ENCODE measurements at regions not wholly inside any gene's neighbourhood (a gene's known extent, or its start where the extent isn't known, plus 50 kb on each side); places are given as distances from the start of the nearest gene placed in this dataset.
A peak's percentile ranks its signal among the peaks of the same experiment; 100 is the strongest.
"Not testable (repeated sequence)": the region's sequence is repeated elsewhere in the genome, so short reads cannot be mapped to it uniquely, and the experiment has no call there.

DNA sequence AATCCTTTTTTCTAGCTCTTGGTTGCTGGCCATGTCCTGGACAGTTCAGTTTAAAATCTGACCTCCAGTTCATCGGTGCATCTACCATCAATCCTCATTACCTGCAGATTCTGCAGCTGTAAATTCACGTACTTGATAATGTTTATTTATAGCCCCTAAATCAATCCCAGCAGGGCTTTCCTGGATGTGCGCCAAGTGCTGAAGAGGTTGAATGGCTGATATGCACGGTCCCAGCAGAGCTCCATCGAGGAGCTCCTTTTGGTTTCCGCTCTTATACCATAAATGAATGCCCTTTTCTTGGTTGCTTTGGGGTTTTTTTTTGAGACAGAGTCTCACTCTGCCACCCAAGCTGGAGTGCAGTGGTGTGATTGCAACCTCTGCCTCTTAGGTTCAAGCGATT, 91.2 kb upstream of the CCZ1B start:
- H3K36me3 ChIP-seq: no peaks in the 10 kb centered on the region
- TF ChIP-seq, protein P1, sequence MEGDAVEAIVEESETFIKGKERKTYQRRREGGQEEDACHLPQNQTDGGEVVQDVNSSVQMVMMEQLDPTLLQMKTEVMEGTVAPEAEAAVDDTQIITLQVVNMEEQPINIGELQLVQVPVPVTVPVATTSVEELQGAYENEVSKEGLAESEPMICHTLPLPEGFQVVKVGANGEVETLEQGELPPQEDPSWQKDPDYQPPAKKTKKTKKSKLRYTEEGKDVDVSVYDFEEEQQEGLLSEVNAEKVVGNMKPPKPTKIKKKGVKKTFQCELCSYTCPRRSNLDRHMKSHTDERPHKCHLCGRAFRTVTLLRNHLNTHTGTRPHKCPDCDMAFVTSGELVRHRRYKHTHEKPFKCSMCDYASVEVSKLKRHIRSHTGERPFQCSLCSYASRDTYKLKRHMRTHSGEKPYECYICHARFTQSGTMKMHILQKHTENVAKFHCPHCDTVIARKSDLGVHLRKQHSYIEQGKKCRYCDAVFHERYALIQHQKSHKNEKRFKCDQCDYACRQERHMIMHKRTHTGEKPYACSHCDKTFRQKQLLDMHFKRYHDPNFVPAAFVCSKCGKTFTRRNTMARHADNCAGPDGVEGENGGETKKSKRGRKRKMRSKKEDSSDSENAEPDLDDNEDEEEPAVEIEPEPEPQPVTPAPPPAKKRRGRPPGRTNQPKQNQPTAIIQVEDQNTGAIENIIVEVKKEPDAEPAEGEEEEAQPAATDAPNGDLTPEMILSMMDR (IDR thresholded peaks at IDR 0.05): no peak
- no peak overlapping the region for H3K4me3 ChIP-seq
- no peaks in the 10 kb centered on the region for H3K4me1 ChIP-seq
- DNase-seq: no peak
- no peaks in the 10 kb centered on the region for H3K9me3 ChIP-seq
- no peak overlapping the region for H3K9ac ChIP-seq (ENCODE audit: low read depth in 2 of 2, low read length in 2 of 2)
- no peak overlapping the region for H3K27ac ChIP-seq
- H3K27me3 ChIP-seq: no peaks in the 10 kb centered on the region
- intact Hi-C loops (cut with DNase I): no loop called here

DNA sequence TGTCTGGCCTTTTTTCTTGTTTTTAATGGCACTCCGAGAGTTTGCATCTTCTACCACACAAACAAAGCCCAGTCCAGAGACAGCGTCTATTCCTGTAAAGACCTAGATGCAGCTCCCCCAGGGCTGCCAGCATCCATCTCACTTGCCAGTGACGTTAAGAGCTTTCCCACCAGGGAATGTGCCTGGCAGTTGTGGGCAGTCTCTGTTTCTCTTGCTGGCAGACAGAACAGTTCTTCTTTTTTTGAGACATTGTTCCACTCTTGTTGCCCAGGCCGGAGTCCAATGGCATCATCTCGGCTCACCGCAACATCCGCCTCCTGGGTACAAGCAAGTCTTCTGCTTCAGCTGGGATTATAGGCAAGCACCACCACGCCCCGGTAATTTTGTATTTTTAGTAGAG, 93.1 kb upstream of the CCZ1B start:
- H3K27me3 ChIP-seq; H3K4me1 ChIP-seq; H3K27ac ChIP-seq; intact Hi-C loops (cut with DNase I); H3K4me3 ChIP-seq; H3K9me3 ChIP-seq; H3K36me3 ChIP-seq; H3K9ac ChIP-seq (ENCODE audit: low read depth in 2 of 2, low read length in 2 of 2); DNase-seq: not testable (repeated sequence)

DNA sequence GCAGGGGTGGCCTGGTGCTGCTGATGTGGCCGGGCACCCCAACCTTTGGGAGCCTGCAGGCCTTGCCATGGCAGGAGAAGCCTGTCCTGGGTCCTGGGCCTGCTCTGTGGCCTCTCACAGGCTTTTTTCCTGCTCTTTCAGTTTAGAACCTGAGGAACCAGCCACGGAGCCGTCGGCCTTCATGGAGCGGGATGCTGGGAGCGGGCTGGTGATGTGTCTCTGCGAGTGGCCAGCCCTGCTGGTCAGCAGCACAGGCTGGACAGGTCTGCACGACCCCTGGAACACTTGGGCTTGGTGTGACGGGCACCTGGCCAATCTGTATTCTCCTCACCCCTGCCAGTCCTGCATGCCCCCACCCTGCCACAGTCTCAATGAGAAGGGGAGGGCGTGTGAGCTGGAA, 98.4 kb upstream of the CCZ1B start:
- DNase-seq; H3K9ac ChIP-seq (ENCODE audit: low read depth in 2 of 2, low read length in 2 of 2); H3K9me3 ChIP-seq; H3K4me1 ChIP-seq; intact Hi-C loops (cut with DNase I); H3K27ac ChIP-seq; H3K27me3 ChIP-seq; H3K4me3 ChIP-seq; H3K36me3 ChIP-seq: not testable (repeated sequence)

DNA sequence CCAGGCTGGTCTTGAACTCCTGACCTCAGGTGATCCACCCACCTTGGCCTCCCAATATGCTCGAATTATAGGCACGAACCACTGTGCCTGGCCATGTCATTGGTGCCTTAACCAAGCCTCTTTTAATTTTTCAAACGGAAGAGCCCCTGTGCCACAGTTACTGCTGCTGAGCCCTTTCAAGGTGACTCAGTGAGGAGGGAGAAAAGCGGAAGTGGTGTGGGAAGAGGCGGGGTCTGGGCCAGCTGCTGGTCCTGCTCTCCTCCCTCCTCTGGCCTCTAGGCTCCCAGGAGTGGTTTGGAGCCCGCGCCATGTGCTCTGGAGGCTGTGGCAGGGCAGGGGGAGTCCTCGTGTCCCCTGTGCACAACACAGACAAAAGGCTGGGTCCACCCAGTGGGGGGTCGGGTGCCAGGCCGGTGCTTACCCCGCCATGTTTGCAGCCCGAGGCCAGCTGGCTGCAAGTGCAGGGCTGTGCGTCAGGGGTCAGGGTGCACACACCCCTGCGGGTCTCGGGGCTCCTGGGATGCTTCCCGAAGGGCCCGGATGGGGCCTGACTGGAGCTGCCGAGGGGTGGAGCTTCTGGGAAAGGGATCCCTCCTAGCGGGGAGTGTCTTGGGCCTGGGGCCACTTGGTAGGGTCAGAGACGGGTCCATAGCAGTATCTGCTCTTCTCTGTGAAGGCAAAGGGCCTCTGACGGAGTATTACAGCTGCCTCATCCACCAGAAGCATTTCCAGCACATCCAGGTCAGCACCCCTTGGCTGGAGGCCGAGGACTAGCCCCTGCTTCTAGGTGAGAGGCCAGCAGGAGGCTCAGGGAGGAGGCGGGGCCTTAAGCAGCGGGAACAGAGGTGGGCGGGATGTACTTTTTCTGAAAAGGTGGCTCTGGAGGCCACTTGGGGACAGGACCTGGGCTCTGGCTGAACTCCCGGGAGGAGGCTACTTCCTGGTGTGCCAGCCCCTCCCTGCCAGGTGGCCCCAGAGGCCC, 100.4 kb upstream of the CCZ1B start:
- H3K4me3 ChIP-seq; intact Hi-C loops (cut with DNase I); H3K27ac ChIP-seq; H3K9ac ChIP-seq (ENCODE audit: low read depth in 2 of 2, low read length in 2 of 2); H3K36me3 ChIP-seq; H3K9me3 ChIP-seq; H3K4me1 ChIP-seq; H3K27me3 ChIP-seq: not testable (repeated sequence)
- DNase-seq: peak; percentile 76

DNA sequence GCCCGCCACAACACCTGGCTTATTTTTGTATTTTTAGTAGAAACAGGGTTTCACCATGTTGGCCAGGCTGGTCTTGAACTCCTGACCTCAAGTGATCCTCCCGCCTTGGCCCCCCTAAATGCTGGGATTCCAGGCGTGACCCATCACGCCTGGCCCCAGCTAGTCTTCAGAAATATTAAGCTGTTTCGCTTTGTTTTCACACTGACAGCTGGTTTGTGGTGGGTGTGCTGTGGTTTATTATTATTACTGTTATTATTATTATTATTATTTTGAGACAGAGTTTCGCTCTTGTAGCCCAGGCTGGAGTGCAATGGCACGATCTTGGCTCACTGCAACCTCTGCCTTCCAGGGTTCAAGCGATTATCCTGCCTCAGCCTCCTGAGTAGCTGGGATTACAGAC, 101.6 kb upstream of the CCZ1B start:
- DNase-seq; H3K4me1 ChIP-seq; H3K27me3 ChIP-seq; H3K4me3 ChIP-seq; H3K27ac ChIP-seq; H3K9ac ChIP-seq (ENCODE audit: low read depth in 2 of 2, low read length in 2 of 2); H3K9me3 ChIP-seq; H3K36me3 ChIP-seq; intact Hi-C loops (cut with DNase I): not testable (repeated sequence)

- H3K4me1 ChIP-seq; H3K27me3 ChIP-seq; H3K36me3 ChIP-seq; DNase-seq; H3K9ac ChIP-seq (ENCODE audit: low read depth in 2 of 2, low read length in 2 of 2); H3K27ac ChIP-seq; intact Hi-C loops (cut with DNase I); H3K9me3 ChIP-seq; H3K4me3 ChIP-seq: not testable (repeated sequence)
Observed at GRCh38 chr7:6929588-6929987, 103.5 kb upstream of the CCZ1B start.

DNA sequence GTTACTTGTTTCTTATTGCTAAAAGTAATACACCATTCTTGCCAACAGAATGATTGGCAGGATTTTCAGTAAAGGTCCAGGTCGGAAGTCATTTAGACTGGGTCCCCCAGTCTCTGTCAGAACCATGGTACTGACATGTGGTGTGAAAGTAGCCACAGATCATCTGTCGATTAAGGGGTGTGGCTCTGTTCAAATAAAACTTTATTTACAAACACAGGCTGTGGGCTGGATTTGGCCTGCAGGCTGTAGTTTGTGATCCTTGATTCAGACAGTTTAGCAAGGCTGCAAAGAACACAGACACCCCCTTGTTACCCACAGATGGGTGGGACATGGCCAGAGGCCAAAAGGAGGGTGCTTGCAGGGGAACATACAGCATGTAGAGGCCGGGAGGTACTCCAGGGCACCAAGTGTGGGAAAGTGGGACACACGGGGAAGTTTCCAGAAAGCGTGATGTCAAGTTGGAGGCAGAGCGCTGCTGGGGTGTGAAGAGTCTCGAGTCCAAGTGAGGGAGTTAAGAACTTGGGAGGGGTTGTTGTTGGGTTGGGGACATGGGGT, 104.1 kb upstream of the CCZ1B start:
- H3K4me3 ChIP-seq; H3K36me3 ChIP-seq; intact Hi-C loops (cut with DNase I); H3K27ac ChIP-seq; H3K4me1 ChIP-seq; H3K9ac ChIP-seq (ENCODE audit: low read depth in 2 of 2, low read length in 2 of 2); H3K27me3 ChIP-seq; H3K9me3 ChIP-seq: not testable (repeated sequence)
- peak; percentile 36 for DNase-seq

- H3K4me1 ChIP-seq; H3K9me3 ChIP-seq; H3K36me3 ChIP-seq; H3K9ac ChIP-seq (ENCODE audit: low read depth in 2 of 2, low read length in 2 of 2); intact Hi-C loops (cut with DNase I); H3K27ac ChIP-seq; H3K27me3 ChIP-seq; H3K4me3 ChIP-seq: not testable (repeated sequence)
- peak; percentile 59 for DNase-seq
- TF ChIP-seq, protein P1 (IDR thresholded peaks at IDR 0.05): peak; percentile 23
Observed at GRCh38 chr7:6930787-6931186, 104.7 kb upstream of the CCZ1B start.

GRCh38 chr7:6931456-6931855, 105.4 kb upstream of the CCZ1B start:
- H3K27me3 ChIP-seq; H3K9ac ChIP-seq (ENCODE audit: low read depth in 2 of 2, low read length in 2 of 2); H3K4me3 ChIP-seq; H3K27ac ChIP-seq; intact Hi-C loops (cut with DNase I); H3K9me3 ChIP-seq; DNase-seq; H3K4me1 ChIP-seq; H3K36me3 ChIP-seq: not testable (repeated sequence)

DNA sequence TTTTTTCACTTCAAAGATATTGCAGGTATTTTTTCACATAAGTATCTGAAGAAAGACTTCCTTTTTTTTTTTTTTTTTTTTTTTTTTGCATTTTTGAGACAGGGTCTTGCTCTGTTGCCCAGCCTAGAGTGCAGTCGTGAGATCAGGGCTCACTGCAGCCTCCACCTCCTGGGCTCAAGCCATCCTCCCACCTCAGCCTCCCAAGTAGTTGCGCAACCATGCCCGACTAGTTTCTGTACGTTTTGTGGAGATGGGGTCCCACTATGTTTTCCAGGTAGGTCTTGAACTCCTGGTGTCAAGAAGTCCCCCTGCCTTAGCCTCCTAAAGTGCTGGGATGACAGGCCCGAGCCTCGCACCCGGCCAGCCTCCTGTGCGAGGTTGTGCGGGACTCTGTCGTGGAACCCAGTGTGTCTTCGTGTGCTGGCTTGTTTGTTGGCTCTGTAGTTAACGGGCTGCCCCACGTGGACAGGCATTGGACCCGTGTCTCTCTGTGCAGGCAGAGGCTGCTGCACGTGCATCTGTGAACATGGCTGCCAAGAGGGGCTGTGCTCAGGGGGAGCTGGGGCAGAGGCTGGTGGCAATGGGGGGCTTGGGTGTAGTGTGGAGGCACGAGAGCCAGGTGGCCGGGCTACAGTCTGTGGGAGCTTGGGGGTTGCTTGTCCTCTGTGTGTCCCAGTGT, 108.0 kb upstream of the CCZ1B start:
- H3K4me1 ChIP-seq; H3K27ac ChIP-seq; intact Hi-C loops (cut with DNase I); H3K27me3 ChIP-seq; DNase-seq; H3K9me3 ChIP-seq; H3K4me3 ChIP-seq; H3K9ac ChIP-seq (ENCODE audit: low read depth in 2 of 2, low read length in 2 of 2); H3K36me3 ChIP-seq: not testable (repeated sequence)

Measured in colonic mucosa (tissue), 4 donors.